HG02943 (cell line): ENCODE measurements at regions not wholly inside any gene's neighbourhood (a gene's known extent, or its start where the extent isn't known, plus 50 kb on each side); places are given as distances from the start of the nearest gene placed in this dataset.

Experiments used
- ATAC-seq: cut with Tn5 transposase; IDR thresholded peaks from one replicate; pipeline ENCODE4 v1.9.1; 2021; ENCODE audit warnings: mild to moderate bottlenecking, low read depth, moderate library complexity; ENCODE audit not compliant: unreplicated experiment

DNA sequence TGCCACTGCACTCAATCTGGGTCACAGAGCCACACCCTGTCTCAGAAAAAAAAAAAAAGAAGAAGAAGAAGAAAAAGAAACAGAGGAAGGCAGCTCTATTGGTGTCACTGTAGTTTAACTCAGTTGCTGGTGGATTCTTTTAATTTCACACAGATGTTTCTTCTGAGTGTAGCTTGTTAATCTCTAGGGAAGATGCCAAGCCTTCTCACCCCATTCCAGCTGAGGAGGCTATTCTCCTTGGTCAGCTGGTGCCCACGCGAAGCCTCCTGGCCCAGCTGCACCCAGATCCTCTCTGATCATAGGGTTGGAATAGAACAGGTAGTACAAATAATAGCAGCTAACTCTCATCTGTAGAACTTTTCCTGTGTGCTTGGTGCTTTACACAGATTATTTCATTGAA is 113.8 kb upstream of the SPRY4 start:
- ATAC-seq, result no peak

GRCh38 chr5:142437563-142437962 is 112.7 kb upstream of the SPRY4 start:
- no peak for ATAC-seq

- no peak for ATAC-seq
Measured at GRCh38 chr5:142435410-142436115, 110.7 kb upstream of the SPRY4 start.

DNA sequence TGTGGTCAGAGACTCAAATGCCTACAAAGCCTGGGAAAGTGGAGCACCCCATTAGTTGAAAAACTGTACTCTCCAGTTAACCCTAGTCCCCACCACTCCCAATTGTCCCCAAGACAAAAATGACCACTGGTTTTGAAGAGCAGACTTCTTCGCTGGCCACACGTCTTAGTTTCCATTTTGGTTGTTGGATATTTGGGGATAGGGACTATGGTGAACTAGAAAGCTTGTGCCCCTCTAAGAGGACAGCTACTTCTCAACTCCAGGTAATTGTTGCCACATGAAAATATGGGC is 109.4 kb upstream of the SPRY4 start:
- ATAC-seq, result no peak

DNA sequence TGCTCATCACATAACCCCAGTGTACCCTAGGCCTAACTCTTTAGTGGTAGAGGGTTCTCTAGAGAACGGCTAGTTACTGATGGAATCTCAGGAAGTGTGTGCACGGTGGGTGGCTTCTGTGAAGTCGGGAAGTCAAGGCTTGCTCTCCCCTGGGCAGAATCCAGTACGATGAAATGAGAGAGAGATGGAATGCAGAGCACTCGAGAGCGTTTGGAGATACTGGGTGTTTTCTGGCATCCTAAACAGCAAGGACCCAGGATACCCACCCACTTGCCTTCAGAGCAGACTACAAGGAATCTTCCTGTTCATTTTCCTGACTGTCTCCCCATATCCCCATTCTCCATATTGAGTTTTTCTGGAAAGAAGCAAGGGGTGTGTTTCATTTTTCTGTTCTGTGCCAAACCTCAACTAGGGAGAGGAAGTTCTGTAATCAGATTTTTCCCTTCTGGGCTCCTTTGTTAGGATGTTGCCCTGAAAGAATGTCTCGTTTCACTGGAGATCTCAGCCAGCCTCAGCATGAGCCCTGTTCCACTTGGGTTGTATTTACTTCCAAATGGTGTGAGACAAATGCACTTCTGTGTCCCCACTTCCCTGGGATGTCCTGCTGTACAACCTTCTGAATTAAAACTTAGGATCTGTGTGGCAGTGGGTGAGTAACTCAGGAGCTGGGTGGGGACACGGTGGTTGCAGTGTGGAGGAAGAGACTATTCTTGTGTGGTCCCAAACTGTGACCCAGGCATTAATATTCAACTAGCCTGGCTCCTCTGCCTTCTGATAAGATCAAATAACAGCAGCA is 108.9 kb upstream of the SPRY4 start:
- ATAC-seq, result no peak

GRCh38 chr5:142432961-142433360 is 108.1 kb upstream of the SPRY4 start:
- ATAC-seq, result no peak

- no peak for ATAC-seq
Measured at GRCh38 chr5:142432369-142432863, 107.6 kb upstream of the SPRY4 start.

DNA sequence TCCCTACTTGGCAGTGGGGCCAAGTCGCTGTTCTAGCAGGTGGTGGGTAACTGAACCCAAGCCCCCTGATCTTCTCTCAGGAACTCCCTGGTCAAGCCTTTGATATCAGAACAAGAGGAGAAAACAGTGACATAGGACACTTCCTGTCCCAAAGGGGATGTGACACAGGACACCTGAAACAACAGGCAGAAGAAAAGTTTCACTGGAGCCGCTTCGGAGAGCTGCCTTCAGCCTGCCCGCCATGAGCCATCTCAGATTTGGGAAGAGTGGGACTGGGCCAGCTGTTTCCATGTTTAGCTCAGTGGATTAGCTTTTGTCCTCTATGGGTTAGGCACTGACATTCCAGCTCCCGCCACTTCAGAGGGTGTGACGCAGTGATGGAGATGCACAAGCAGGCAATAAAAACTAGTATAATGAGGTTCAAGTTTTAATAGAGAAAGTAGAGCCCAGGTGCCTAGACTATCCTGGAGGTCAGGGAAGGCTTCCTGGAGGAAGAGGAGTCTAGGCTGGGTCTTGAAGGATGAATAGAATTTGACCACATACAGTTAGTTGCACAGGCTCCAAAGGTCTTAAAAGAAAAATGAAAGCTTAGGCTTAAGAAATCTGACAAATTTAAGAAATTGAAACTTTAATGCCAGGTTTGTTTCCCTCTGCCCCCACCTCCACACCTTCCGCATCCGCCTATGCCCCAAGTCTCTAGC is 104.1 kb upstream of the SPRY4 start:
- ATAC-seq, result no peak

- no peak for ATAC-seq
Measured at GRCh38 chr5:142428036-142428772, 103.4 kb upstream of the SPRY4 start.

- ATAC-seq, result no peak
Measured at GRCh38 chr5:142427529-142427928, 102.7 kb upstream of the SPRY4 start.

DNA sequence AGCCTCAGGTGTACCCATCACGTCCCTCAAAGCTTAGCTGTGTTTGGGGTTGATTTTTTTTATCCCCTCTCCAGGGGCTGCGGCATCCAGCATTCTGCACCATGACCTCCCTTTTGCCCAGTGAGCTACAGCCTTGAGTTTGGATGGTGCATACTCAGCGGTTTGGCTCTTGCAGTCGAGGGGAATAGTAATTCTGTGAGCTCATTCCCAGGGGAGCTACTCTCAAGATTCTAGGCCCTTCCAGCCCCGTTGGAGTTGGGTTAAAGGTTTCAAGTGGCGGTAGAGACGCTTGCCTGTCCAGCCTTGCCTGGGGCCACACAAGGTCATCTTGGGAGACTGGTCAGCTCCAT is 102.2 kb upstream of the SPRY4 start:
- ATAC-seq, result no peak

- no peak for ATAC-seq
Measured at GRCh38 chr5:142426129-142427014, 101.6 kb upstream of the SPRY4 start.

DNA sequence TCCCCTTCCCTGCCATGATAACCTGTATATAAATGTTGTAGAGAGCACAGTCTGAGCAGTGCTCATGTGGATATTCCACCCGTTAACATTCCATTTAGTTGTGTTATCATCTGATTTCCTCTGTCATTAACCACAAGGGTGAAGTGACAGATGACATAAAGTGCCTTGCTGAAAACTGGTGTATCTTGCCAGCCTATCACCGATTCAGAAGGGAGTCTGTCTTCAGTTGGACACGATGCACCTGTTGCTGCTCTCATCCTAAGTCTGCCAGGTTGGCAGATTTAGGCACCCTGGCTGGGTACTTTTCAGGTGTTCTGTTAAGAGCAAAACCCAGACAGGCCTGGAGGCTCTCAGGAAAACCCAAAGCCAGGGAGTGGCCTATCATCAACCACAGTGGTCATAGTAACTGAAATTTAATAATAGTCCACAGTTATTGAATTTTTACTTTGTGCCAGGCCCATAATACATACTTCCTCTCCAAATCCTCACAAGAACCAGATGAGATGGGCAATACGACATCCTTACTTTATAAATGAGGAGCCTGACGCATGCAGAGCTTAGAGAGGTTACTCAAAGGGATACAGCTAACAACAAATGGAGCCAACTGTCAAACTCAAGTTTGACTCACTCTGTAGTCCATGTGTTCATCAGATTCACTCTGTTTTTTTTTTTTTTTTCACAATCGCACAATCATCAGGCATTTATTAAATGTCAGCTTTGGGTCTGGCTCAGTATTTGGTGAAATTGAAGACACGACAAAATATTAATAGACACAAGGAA is 100.7 kb upstream of the SPRY4 start:
- ATAC-seq, result no peak

DNA sequence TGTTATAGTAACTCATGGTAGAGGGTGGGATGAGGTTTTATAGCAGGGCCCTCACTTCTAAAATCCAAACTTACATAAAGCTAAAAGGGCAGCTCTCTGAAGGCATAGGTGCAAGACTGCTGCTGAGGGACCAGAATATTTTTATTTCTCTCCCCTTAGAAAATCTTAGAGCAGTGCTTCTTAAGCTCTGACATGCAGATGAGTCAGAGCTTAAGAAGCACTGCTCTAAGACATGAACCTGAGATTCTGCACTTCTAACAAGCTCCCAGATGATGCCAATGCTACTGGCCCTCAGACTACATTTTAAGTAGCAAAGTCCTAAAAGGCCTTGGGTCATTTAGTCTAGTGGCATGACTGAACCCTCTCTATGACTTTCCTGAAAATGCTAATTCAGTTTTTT is 97.6 kb upstream of the SPRY4 start:
- no peak for ATAC-seq

DNA sequence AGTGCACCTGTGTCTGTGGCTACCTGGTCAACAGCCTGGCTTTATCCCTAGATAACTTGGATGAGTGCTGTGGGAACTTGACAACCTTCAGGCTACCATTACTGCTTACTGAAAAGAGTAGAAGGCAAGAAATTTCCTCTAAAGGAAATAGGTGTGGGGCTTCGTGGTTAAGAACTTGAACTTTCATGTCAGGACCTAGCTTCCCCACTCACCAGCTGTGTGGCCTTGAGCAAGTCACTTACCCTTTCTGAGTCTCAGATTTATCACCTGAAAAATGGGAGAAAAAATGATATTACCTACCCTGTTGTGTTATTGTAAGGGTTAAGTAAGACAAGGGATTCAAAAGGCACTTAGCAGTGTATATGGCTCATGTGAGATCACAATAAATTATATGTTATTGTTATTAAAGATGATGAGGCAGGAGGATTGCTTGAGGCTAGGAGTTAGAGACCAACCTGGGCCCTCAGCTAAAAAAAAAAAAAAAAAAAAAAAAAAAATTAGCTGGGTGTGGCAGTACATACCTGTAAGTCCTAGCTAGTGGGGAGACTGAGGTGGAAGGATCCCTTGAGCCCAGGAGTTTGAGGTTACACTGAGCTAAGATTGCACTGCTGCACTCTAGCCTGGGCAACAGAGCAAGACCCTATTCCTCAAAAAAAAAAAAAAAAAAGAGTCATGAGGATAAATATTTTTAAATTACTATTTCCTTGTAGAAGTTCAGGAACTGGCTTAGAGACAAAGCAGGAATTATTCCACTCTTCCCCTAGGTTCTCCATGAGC is 97.0 kb upstream of the SPRY4 start:
- no peak for ATAC-seq

DNA sequence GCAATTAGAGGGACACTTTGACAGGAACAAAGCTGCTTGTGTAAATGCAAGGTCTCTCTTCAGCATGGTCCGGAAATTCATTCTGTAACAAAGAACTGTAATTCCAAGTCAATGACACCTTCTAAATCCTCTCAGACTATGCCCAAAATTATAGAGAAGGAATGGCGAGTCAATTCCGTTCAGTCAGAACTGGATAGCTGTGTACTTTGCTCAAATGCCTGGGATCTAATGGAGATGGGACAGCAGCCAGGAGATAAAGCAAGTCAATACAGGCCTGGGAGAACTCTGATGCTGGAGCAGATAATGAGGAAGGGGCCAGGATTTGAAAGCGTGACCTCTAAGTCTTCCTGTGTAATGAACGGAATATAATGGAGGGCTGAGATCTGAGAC is 96.4 kb upstream of the SPRY4 start:
- ATAC-seq, result no peak

- ATAC-seq, result no peak
Measured at GRCh38 chr5:142420561-142421227, 95.9 kb upstream of the SPRY4 start.

GRCh38 chr5:142412581-142412980 is 87.8 kb upstream of the SPRY4 start:
- no peak for ATAC-seq
